K562 (cell line): ENCODE measurements at regions not wholly inside any gene's neighbourhood (a gene's known extent, or its start where the extent isn't known, plus 50 kb on each side); places are given as distances from the start of the nearest gene placed in this dataset.

ENCODE experiments used
- ATAC-seq: fragments of 200-7000 bp; cut with Tn5 transposase; 3 replicates; pipeline ENCODE4 v1.9.1; 2020; ENCODE audit warnings: moderate library complexity
- BruUV-seq: library from RNA; stranded (reverse); fragments of 400-500 nt; replicated peaks from 2 replicates; lab custom pipeline; 2021; lab: Mats Ljungman, UMichigan
- CTCF ChIA-PET: fragments of 300-600 bp; formaldehyde crosslinking; extraction: SDS; loops from one replicate; lab custom pipeline; 2021; ENCODE audit warnings: low intra/inter-chr PET ratio; lab: Yijun Ruan, JAX
- POLR2A ChIA-PET: fragments of 300-600, 350-650 bp; sonication (Branson Sonifier 250); formaldehyde crosslinking; extraction: SDS; loops from one replicate; lab custom pipeline; 2021; ENCODE audit warnings: antibody characterized with exemption, inconsistent platforms; lab: Yijun Ruan, JAX
- DNase-seq, 4 experiments: peaks; one replicate each; pipeline versions ENCODE4 v3.0.0 to v3.0.0-alpha.2; 2011 to 2018; ENCODE audit warnings: low spot score in 3 of 4, mixed read lengths in 3 of 4; ENCODE audit errors: extremely low read depth in 1 of 4
- FAIRE-seq: peaks from 2 replicates; lab custom pipeline; 2011; peaks lifted over from hg19 to GRCh38; lab: Jason Lieb, UNC
- H2AFZ ChIP-seq: 2 replicates; pipeline ENCODE4 v1.6.0; 2011; ENCODE audit warnings: low read depth, low read length, control low read depth, inconsistent platforms
- H3K27ac ChIP-seq: fragments of 200-600 bp; 3 replicates; pipeline ENCODE4 v1.8.0; 2011; ENCODE audit warnings: low read depth, mild to moderate bottlenecking, control low read depth, inconsistent platforms, low read length, moderate library complexity, mixed read lengths; ENCODE audit errors: extremely low read depth
- H3K27me3 ChIP-seq, 2 experiments: fragments of 300-600 bp in 1 of 2; 2 replicates in 1 of 2; 3 replicates in 1 of 2; pipeline versions ENCODE4 v1.6.0 to v1.8.0; 2011; ENCODE audit warnings: inconsistent platforms in 2 of 2, low read length in 2 of 2, mild to moderate bottlenecking in 1 of 2, mixed read lengths in 1 of 2, moderate library complexity in 1 of 2; ENCODE audit not compliant: control insufficient read depth in 2 of 2, insufficient read depth in 2 of 2
- H3K36me3 ChIP-seq: fragments of 300-600 bp; 3 replicates; pipeline ENCODE4 v1.8.0; 2011; ENCODE audit warnings: mild to moderate bottlenecking, low read length, inconsistent platforms; ENCODE audit not compliant: control insufficient read depth, insufficient read depth
- H3K4me1 ChIP-seq, 2 experiments: fragments of 200-600 bp in 1 of 2; replicated peaks in 1 of 2; 2 replicates in 1 of 2; 3 replicates in 1 of 2; pipeline versions ENCODE4 v1.5.1 to v1.8.0; 2011; ENCODE audit warnings: inconsistent platforms in 2 of 2, low read length in 2 of 2, mild to moderate bottlenecking in 1 of 2, mixed read lengths in 1 of 2, moderate library complexity in 1 of 2; ENCODE audit not compliant: control insufficient read depth in 2 of 2, insufficient read depth in 2 of 2
- H3K4me2 ChIP-seq: 2 replicates; pipeline ENCODE4 v1.6.1; 2011; ENCODE audit warnings: low read length, control low read depth, inconsistent platforms, mixed read lengths; ENCODE audit not compliant: insufficient read depth
- H3K4me3 ChIP-seq: fragments of 200-600 bp; sonication (generic), shearing (Covaris generic); 2 replicates; pipeline ENCODE4 v1.5.1; 2016; ENCODE audit warnings: control low read depth, inconsistent platforms
- H3K79me2 ChIP-seq: fragments of 200-600 bp; 3 replicates; pipeline ENCODE4 v1.8.0; 2011; ENCODE audit warnings: low read length, inconsistent platforms; ENCODE audit not compliant: control insufficient read depth, insufficient read depth
- H3K9ac ChIP-seq, 2 experiments: 2 replicates each; pipeline versions ENCODE4 v1.6.0 to v1.6.1; 2011; ENCODE audit warnings: low read depth in 2 of 2, low read length in 2 of 2, control low read depth in 1 of 2, inconsistent platforms in 1 of 2, mild to moderate bottlenecking in 1 of 2, mixed read lengths in 1 of 2; ENCODE audit not compliant: insufficient read depth in 1 of 2
- H3K9me1 ChIP-seq: one replicate; pipeline ENCODE4 v1.6.0; 2011; ENCODE audit warnings: inconsistent platforms, mild to moderate bottlenecking, low read length, moderate library complexity; ENCODE audit not compliant: control insufficient read depth, insufficient read depth
- H3K9me3 ChIP-seq: replicated peaks from 2 replicates; pipeline ENCODE4 v1.5.1; 2011; ENCODE audit warnings: low read depth, low read length, inconsistent platforms; ENCODE audit not compliant: control insufficient read depth, insufficient read depth
- H4K20me1 ChIP-seq: replicated peaks from 2 replicates; pipeline ENCODE4 v1.6.1; 2011; ENCODE audit warnings: low read length, inconsistent platforms, mixed read lengths; ENCODE audit not compliant: control insufficient read depth, insufficient read depth
- KDM5B ChIP-seq: fragments of 200-600 bp; sonication (generic); IDR thresholded peaks from 2 replicates; pipeline ENCODE4 v1.6.1; 2012; ENCODE audit warnings: low read depth, mild to moderate bottlenecking, moderate library complexity, low read length, control low read depth, inconsistent platforms; ENCODE audit not compliant: insufficient replicate concordance
- TAL1 ChIP-seq: fragments of 450-650 bp; IDR thresholded peaks from 2 replicates; pipeline ENCODE4 v1.6.1; 2016; ENCODE audit warnings: mild to moderate bottlenecking
- ZNF77 ChIP-seq: fragments of 250-450 bp; sonication (Bioruptor Pico); IDR thresholded peaks from 2 replicates; pipeline ENCODE4 v1.5.0; 2020
- WGBS: fragments of 100-300 bp; shearing (Covaris generic); methylation state at CpG from one replicate; pipeline ENCODE4 v1.1.6; 2016; ENCODE audit warnings: low coverage, mixed read lengths; ENCODE audit not compliant: insufficient coverage; ENCODE audit errors: missing lambda C conversion rate; 5-methylcytosine and 5-hydroxymethylcytosine counted together
- in situ Hi-C: fragments of 300-500 bp; cut with MboI; formaldehyde crosslinking; loops from 4 replicates; pipeline ENCODE4 v1.15.0; 2018; ENCODE audit warnings: inconsistent platforms, mixed read lengths
- intact Hi-C: fragments of 100-400 bp; cut with micrococcal nuclease; formaldehyde crosslinking; loops from 2 replicates; pipeline ENCODE4 v1.14.2; 2022
- TF ChIP-seq, protein P1 (sequence below): sonication (generic); formaldehyde crosslinking; IDR thresholded peaks from 2 replicates; pipeline ENCODE4 v1.8.1; 2023; ENCODE audit warnings: mild to moderate bottlenecking, missing genetic modification reagents

DNA sequence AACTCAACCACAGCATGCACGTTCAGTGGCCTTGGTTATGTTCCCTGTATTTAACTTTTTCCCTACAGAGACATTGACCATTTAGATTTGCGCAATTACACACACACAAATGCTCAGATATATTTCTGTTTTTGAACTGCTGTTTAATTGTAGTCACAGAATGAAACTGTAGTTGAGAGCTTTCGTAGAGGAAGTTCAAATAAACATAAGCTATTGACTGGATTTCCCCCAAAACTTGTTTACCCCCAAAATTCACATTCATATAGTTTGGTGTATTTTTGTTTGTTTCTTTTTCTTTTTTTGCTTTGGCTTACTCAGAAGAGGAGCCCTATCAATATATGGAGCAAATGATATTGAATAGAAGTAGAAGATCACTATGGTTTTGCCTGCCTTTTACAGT lies 921.0 kb downstream of the ADGRL2 start (continued):
- TF ChIP-seq, protein P1, sequence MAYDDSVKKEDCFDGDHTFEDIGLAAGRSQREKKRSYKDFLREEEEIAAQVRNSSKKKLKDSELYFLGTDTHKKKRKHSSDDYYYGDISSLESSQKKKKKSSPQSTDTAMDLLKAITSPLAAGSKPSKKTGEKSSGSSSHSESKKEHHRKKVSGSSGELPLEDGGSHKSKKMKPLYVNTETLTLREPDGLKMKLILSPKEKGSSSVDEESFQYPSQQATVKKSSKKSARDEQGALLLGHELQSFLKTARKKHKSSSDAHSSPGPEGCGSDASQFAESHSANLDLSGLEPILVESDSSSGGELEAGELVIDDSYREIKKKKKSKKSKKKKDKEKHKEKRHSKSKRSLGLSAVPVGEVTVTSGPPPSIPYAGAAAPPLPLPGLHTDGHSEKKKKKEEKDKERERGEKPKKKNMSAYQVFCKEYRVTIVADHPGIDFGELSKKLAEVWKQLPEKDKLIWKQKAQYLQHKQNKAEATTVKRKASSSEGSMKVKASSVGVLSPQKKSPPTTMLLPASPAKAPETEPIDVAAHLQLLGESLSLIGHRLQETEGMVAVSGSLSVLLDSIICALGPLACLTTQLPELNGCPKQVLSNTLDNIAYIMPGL (CRISPR knock-in tag): no peak
- TF ChIP-seq ZNF77 (CRISPR knock-in tag) (no peak), TAL1 (no peak)

DNA sequence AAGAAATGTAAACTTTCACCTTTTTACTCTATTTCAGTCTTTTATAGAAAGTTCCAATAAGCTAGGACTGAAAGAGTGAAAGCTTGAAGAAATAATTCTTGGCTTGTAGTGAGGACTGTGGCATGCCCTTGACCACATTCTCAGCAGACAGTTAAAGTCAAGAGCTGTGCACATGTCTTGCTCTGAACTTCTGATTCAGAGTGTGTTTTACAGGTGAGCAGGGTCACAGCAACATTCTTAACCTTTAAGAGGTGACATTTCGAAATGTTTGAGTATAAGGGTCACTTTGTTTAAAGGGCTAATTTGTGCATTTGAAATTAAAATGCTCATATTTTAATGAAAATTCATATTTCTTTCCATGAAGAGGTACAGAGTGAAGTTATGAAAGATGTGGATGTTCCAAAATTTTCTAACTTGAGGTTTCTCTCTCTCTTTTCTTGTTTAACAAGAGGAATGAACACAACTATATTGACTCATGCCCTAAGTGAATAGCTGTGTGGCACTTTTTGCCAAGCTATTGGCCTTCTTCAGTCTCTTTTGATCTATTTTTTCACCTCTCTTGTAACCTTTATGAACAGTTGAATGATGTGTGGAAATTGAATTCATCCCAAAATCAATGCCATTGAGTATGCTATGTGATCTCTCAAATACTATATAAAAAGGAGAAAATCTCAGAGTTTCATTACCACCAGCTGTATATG lies 918.1 kb downstream of the ADGRL2 start:
- in situ Hi-C loops: no loop called here
- no peak for TF ChIP-seq KDM5B
- no peaks in the 10 kb centered on the region for H3K4me1 ChIP-seq
- no peak overlapping the region for H3K4me3 ChIP-seq
- WGBS: 0% methylated on average over 1 of the region's 1 CpG
- DNase-seq: no peak
- no peak overlapping the region for H2AFZ ChIP-seq
- H3K79me2 ChIP-seq: no peaks in the 10 kb centered on the region
- H4K20me1 ChIP-seq: no peaks in the 10 kb centered on the region
- intact Hi-C loops: no loop called here
- H3K36me3 ChIP-seq: no peaks in the 10 kb centered on the region
- no peak for FAIRE-seq
- H3K9me3 ChIP-seq: no peaks in the 10 kb centered on the region
- no peak for ATAC-seq
- no peaks in the 10 kb centered on the region for H3K9me1 ChIP-seq
- no peak overlapping the region for H3K4me2 ChIP-seq
- no peaks in the 10 kb centered on the region for H3K27me3 ChIP-seq
- no peak overlapping the region for H3K27ac ChIP-seq
- ChIA-PET CTCF (no interaction called here), POLR2A (no interaction called here)
- H3K9ac ChIP-seq: no peak overlapping the region
- BruUV-seq: no TSS peak
